Panc1 (cell line): ENCODE measurements at regions not wholly inside any gene's neighbourhood (a gene's known extent, or its start where the extent isn't known, plus 50 kb on each side); places are given as distances from the start of the nearest gene placed in this dataset.
A peak's percentile ranks its signal among the peaks of the same experiment; 100 is the strongest.

Experiments used
- ATAC-seq: fragments of 200-7000 bp; cut with Tn5 transposase; 2 replicates; pipeline ENCODE4 v1.9.1; 2020; ENCODE audit warnings: mild to moderate bottlenecking, moderate library complexity
- BruUV-seq: library from RNA; stranded (reverse); fragments of 400-500 nt; replicated peaks from 2 replicates; lab custom pipeline; 2021; lab: Mats Ljungman, UMichigan
- CTCF ChIA-PET: fragments of 300-600 bp; sonication (Branson Sonifier 250); formaldehyde crosslinking; loops from one replicate; lab custom pipeline; 2022; ENCODE audit warnings: antibody characterized with exemption; lab: Charles Lee
- POLR2A ChIA-PET: fragments of 300-600 bp; sonication (Branson Sonifier 250); formaldehyde crosslinking; loops from one replicate; lab custom pipeline; 2022; ENCODE audit warnings: antibody characterized with exemption; lab: Charles Lee
- DNase-seq: peaks from one replicate; pipeline ENCODE4 v3.0.0-alpha.2; 2010; ENCODE audit warnings: low read depth, low spot score
- H3K27ac ChIP-seq: 2 replicates; pipeline ENCODE4 v1.5.1; 2011; ENCODE audit warnings: mild to moderate bottlenecking, low read length, inconsistent platforms
- H3K27me3 ChIP-seq: fragments of 200-500 bp; sonication (Bioruptor generic); 2 replicates; pipeline ENCODE4 v1.6.0; 2014; ENCODE audit warnings: low read length, inconsistent platforms; ENCODE audit not compliant: control insufficient read depth, insufficient read depth
- H3K36me3 ChIP-seq: fragments of 200-500 bp; sonication (Bioruptor generic); 2 replicates; pipeline ENCODE4 v1.5.1; 2014; ENCODE audit warnings: inconsistent platforms, mild to moderate bottlenecking, low read length, moderate library complexity; ENCODE audit not compliant: control insufficient read depth, insufficient read depth
- H3K4me1 ChIP-seq: 2 replicates; pipeline ENCODE4 v1.5.1; 2011; ENCODE audit warnings: inconsistent platforms, mild to moderate bottlenecking, low read length, moderate library complexity; ENCODE audit not compliant: control insufficient read depth, insufficient read depth
- H3K4me3 ChIP-seq, 2 experiments: 2 replicates each; pipeline ENCODE4 v1.5.1; 2011 to 2012; ENCODE audit warnings: low read depth in 2 of 2, low read length in 2 of 2, mild to moderate bottlenecking in 2 of 2, inconsistent platforms in 1 of 2, moderate library complexity in 1 of 2
- H3K9me3 ChIP-seq: fragments of 200-500 bp; sonication (Bioruptor generic); 2 replicates; pipeline ENCODE4 v1.5.1; 2014; ENCODE audit warnings: low read depth, mild to moderate bottlenecking, inconsistent platforms, low read length, moderate library complexity; ENCODE audit not compliant: control insufficient read depth, insufficient read depth
- CTCF ChIP-seq: fragments of 450-650 bp; IDR thresholded peaks from 2 replicates; pipeline ENCODE4 v1.5.1; 2017; ENCODE audit warnings: mild to moderate bottlenecking
- POLR2AphosphoS5 ChIP-seq: IDR thresholded peaks from 2 replicates; pipeline ENCODE4 v1.6.1; 2012; ENCODE audit warnings: mild to moderate bottlenecking, low read depth, low read length, moderate library complexity
- SIN3A ChIP-seq: IDR thresholded peaks from 2 replicates; pipeline ENCODE4 v1.6.1; 2012; ENCODE audit warnings: low read depth, mild to moderate bottlenecking, low read length, moderate library complexity, borderline replicate concordance; ENCODE audit not compliant: insufficient read depth
- TCF7L2 ChIP-seq: IDR thresholded peaks from 2 replicates; pipeline ENCODE4 v1.6.1; 2011; ENCODE audit warnings: mild to moderate bottlenecking, low read depth, low read length, inconsistent platforms
- in situ Hi-C: cut with HindIII; loops from 2 replicates; pipeline ENCODE4 v1.10.0; 2016; ENCODE audit warnings: low sequenced_read_pairs, low pct_unique_long_range_greater_than_20kb
- intact Hi-C: fragments of 100-400 bp; cut with micrococcal nuclease; formaldehyde crosslinking; loops from one replicate; pipeline ENCODE4 v1.10.0; 2022; ENCODE audit not compliant: unreplicated experiment
- TF ChIP-seq, protein P1 (sequence below), 2 experiments: IDR thresholded peaks; 2 replicates each; pipeline ENCODE4 v1.6.1; 2011 to 2012; ENCODE audit warnings: low read depth in 2 of 2, control low read depth in 1 of 2, low read length in 1 of 2, mild to moderate bottlenecking in 1 of 2, moderate library complexity in 1 of 2; ENCODE audit not compliant: insufficient read depth in 1 of 2

DNA sequence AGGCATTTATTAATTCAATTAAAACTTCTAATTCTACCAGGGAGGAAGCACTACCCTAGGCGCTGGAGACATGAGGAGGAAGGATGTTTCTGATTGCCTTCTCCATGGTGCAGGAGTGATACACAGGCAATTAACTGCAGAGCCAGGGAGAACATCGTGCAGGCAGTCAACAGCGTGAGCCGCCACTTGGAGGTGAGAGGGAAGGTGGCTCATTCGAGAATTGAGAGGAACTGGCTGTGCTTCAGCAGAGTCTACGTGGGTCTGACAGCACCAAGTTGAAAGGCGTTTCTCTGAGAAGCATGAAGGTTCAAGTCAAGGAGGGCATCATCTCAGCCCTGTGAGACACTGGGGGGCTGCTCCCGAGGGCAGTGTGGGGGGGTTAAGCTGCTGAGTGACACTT, 388.7 kb upstream of the MYT1L start:
- Histone ChIP-seq H3K27me3 (peaks cover 5% of the 10 kb centered on the region), H3K9me3 (no peaks in the 10 kb centered on the region), H3K27ac (no peak overlapping the region), H3K4me3 (no peak overlapping the region), H3K4me1 (no peaks in the 10 kb centered on the region), H3K36me3 (no peaks in the 10 kb centered on the region)
- ChIA-PET POLR2A (no interaction called here), CTCF (no interaction called here)
- in situ Hi-C loops: no loop called here
- no peak for ATAC-seq
- DNase-seq: no peak
- TF ChIP-seq TCF7L2: no peak
- no peak for TF ChIP-seq SIN3A
- TF ChIP-seq, protein P1, sequence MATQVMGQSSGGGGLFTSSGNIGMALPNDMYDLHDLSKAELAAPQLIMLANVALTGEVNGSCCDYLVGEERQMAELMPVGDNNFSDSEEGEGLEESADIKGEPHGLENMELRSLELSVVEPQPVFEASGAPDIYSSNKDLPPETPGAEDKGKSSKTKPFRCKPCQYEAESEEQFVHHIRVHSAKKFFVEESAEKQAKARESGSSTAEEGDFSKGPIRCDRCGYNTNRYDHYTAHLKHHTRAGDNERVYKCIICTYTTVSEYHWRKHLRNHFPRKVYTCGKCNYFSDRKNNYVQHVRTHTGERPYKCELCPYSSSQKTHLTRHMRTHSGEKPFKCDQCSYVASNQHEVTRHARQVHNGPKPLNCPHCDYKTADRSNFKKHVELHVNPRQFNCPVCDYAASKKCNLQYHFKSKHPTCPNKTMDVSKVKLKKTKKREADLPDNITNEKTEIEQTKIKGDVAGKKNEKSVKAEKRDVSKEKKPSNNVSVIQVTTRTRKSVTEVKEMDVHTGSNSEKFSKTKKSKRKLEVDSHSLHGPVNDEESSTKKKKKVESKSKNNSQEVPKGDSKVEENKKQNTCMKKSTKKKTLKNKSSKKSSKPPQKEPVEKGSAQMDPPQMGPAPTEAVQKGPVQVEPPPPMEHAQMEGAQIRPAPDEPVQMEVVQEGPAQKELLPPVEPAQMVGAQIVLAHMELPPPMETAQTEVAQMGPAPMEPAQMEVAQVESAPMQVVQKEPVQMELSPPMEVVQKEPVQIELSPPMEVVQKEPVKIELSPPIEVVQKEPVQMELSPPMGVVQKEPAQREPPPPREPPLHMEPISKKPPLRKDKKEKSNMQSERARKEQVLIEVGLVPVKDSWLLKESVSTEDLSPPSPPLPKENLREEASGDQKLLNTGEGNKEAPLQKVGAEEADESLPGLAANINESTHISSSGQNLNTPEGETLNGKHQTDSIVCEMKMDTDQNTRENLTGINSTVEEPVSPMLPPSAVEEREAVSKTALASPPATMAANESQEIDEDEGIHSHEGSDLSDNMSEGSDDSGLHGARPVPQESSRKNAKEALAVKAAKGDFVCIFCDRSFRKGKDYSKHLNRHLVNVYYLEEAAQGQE (IDR thresholded peaks at IDR 0.05; ENCODE audit: insufficient read depth in 1 of 2, low read depth in 2 of 2, low read length in 1 of 2): no peak
- no peak for TF ChIP-seq CTCF
- no peak for TF ChIP-seq POLR2AphosphoS5
- no TSS peak for BruUV-seq
- intact Hi-C loops: no loop called here

DNA sequence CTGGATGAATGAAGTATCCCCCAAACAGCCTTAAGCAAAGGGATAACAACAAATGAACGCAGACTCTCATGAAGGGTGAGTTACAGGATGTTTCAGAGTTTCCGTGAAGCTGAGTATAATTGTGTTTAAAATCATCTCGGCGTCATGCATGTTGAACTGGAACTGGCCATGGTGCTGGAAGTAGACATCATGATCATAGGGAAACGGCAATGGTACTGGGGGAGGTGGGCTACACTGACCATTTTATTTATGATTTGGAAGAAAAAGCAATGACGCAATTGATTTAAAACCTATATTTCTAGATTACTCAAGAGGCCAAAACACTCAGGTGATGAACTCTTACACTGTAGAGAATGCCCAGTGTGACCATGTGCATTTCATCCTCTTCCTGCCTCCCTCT, 387.9 kb upstream of the MYT1L start:
- Histone ChIP-seq H3K36me3 (no peaks in the 10 kb centered on the region), H3K9me3 (no peaks in the 10 kb centered on the region), H3K27me3 (peaks cover 8% of the 10 kb centered on the region), H3K4me1 (no peaks in the 10 kb centered on the region), H3K4me3 (no peak overlapping the region), H3K27ac (no peak overlapping the region)
- intact Hi-C loops: no loop called here
- DNase-seq (no peak), ATAC-seq (no peak)
- no TSS peak for BruUV-seq
- ChIA-PET CTCF (no interaction called here), POLR2A (no interaction called here)
- no peak for TF ChIP-seq TCF7L2
- no peak for TF ChIP-seq CTCF
- TF ChIP-seq SIN3A: no peak
- TF ChIP-seq, protein P1 (IDR thresholded peaks at IDR 0.05; ENCODE audit: insufficient read depth in 1 of 2, low read depth in 2 of 2, low read length in 1 of 2): peak; percentile 79 to 83; a peak in 3 of 4 replicates
- TF ChIP-seq POLR2AphosphoS5: no peak
- in situ Hi-C loops: no loop called here
